Neural cell (in vitro differentiated cells): ENCODE measurements at regions not wholly inside any gene's neighbourhood (a gene's known extent, or its start where the extent isn't known, plus 50 kb on each side); places are given as distances from the start of the nearest gene placed in this dataset.

Source experiments
- H2AFZ ChIP-seq: fragments of 200-600, 300-800 bp; sonication (generic), shearing (Covaris generic); 2 replicates; pipeline ENCODE4 v1.6.0; 2014; ENCODE audit warnings: low read depth, mild to moderate bottlenecking, antibody characterized with exemption, low read length, moderate library complexity
- H3F3A ChIP-seq: fragments of 200-600 bp; shearing (Covaris generic); 2 replicates; pipeline ENCODE4 v1.6.1; 2016; ENCODE audit warnings: mild to moderate bottlenecking, moderate library complexity, mixed read lengths, antibody characterized with exemption, low read length; ENCODE audit not compliant: insufficient read depth, poor library complexity, severe bottlenecking
- H3K27ac ChIP-seq: fragments of 200-600, 300-800 bp; sonication (generic), shearing (Covaris generic); 2 replicates; pipeline ENCODE4 v1.5.1; 2014; ENCODE audit warnings: mild to moderate bottlenecking, low read length, moderate library complexity
- H3K27me3 ChIP-seq: fragments of 300-800, 200-600 bp; sonication (generic), shearing (Covaris generic); 2 replicates; pipeline ENCODE4 v1.6.0; 2014; ENCODE audit warnings: mild to moderate bottlenecking, low read depth, low read length, moderate library complexity; ENCODE audit not compliant: insufficient read depth
- H3K36me3 ChIP-seq: fragments of 300-800, 200-600 bp; sonication (generic), shearing (Covaris generic); 2 replicates; pipeline ENCODE4 v1.5.1; 2014; ENCODE audit warnings: mild to moderate bottlenecking, antibody characterized with exemption, low read length, moderate library complexity; ENCODE audit not compliant: insufficient read depth
- H3K4me2 ChIP-seq: fragments of 300-800, 200-600 bp; sonication (generic), shearing (Covaris generic); 2 replicates; pipeline ENCODE4 v1.6.0; 2014; ENCODE audit warnings: mild to moderate bottlenecking, low read length
- H3K4me3 ChIP-seq: fragments of 300-800, 200-600 bp; sonication (generic), shearing (Covaris generic); 2 replicates; pipeline ENCODE4 v1.5.1; 2014; ENCODE audit warnings: mild to moderate bottlenecking, low read length, moderate library complexity
- H3K79me2 ChIP-seq: fragments of 200-600 bp; shearing (Covaris generic); replicated peaks from 2 replicates; pipeline ENCODE4 v1.6.0; 2014; ENCODE audit warnings: mild to moderate bottlenecking, low read length, moderate library complexity; ENCODE audit not compliant: insufficient read depth
- H3K9ac ChIP-seq: fragments of 300-800, 200-600 bp; sonication (generic), shearing (Covaris generic); 2 replicates; pipeline ENCODE4 v1.6.1; 2016; ENCODE audit warnings: mild to moderate bottlenecking, low read length, mixed read lengths
- H3K9me2 ChIP-seq: fragments of 200-600 bp; shearing (Covaris generic); 2 replicates; pipeline ENCODE4 v1.6.1; 2016; ENCODE audit warnings: mild to moderate bottlenecking, low read length, mixed read lengths; ENCODE audit not compliant: insufficient read depth
- H3K9me3 ChIP-seq: fragments of 200-600, 300-800 bp; sonication (generic), shearing (Covaris generic); 2 replicates; pipeline ENCODE4 v1.6.1; 2016; ENCODE audit warnings: mild to moderate bottlenecking, mixed run types, low read length, moderate library complexity, mixed read lengths
- H4K20me1 ChIP-seq: fragments of 200-600 bp; shearing (Covaris generic); 2 replicates; pipeline ENCODE4 v1.6.1; 2016; ENCODE audit warnings: mild to moderate bottlenecking, mixed run types; ENCODE audit not compliant: insufficient read depth
- EP300 ChIP-seq: fragments of 450-650 bp; conservative IDR thresholded peaks from 2 replicates; pipeline ENCODE4 v1.6.1; 2014; ENCODE audit warnings: antibody characterized with exemption, mild to moderate bottlenecking, moderate library complexity; ENCODE audit not compliant: poor library complexity, severe bottlenecking
- EZH2 ChIP-seq: fragments of 200-600, 300-800 bp; shearing (Covaris generic), sonication (generic); IDR thresholded peaks from 2 replicates; pipeline ENCODE4 v1.6.1; 2014; ENCODE audit warnings: antibody characterized with exemption, low read length, borderline replicate concordance, mild to moderate bottlenecking; ENCODE audit not compliant: insufficient read depth, poor library complexity, severe bottlenecking
- MXI1 ChIP-seq: fragments of 450-650 bp; conservative IDR thresholded peaks from 2 replicates; pipeline ENCODE4 v1.6.1; 2014; ENCODE audit warnings: antibody characterized with exemption, mild to moderate bottlenecking; ENCODE audit not compliant: poor library complexity, severe bottlenecking
- POLR2AphosphoS5 ChIP-seq: IDR thresholded peaks from 2 replicates; pipeline ENCODE4 v1.6.1; 2012
- RAD21 ChIP-seq: fragments of 450-650 bp; conservative IDR thresholded peaks from 2 replicates; pipeline ENCODE4 v1.6.1; 2014; ENCODE audit warnings: antibody characterized with exemption, mild to moderate bottlenecking, moderate library complexity
- SMC3 ChIP-seq: fragments of 450-650 bp; conservative IDR thresholded peaks from 2 replicates; pipeline ENCODE4 v1.6.1; 2014; ENCODE audit warnings: antibody characterized with exemption, mild to moderate bottlenecking, moderate library complexity; ENCODE audit not compliant: poor library complexity
- TAF1 ChIP-seq: IDR thresholded peaks from 2 replicates; pipeline ENCODE4 v1.6.1; 2012; ENCODE audit warnings: low read depth
- TF ChIP-seq, protein P1 (sequence below): IDR thresholded peaks from 2 replicates; pipeline ENCODE4 v1.6.1; 2012; ENCODE audit warnings: borderline replicate concordance
- TF ChIP-seq, protein P2 (sequence below): fragments of 450-650 bp; IDR thresholded peaks from 2 replicates; pipeline ENCODE4 v1.5.1; 2014; ENCODE audit warnings: antibody characterized with exemption, mild to moderate bottlenecking, moderate library complexity; ENCODE audit not compliant: poor library complexity, severe bottlenecking

DNA sequence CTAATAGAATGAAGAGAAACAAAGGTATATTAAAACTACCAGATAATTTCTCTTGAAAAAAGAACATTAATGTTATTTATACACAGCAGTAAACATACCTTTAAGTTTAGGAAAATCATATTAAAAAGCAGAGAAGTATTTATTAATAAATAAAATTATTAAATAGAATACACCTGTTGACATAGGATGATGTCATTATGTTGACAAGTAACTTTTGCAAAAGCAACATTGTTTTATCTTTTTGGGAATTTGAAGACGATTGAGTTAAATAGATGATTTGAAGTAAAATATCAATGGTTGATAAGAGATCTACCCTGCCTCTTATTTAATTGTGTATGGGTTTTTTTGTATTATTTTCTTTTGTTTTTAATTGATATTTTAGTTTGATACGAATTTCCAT is 711.1 kb upstream of the NUDT12 start:
- Histone ChIP-seq H3F3A (no peaks in the 10 kb centered on the region), H3K9ac (no peak overlapping the region), H3K27ac (no peak overlapping the region), H2AFZ (no peak overlapping the region), H3K79me2 (no peaks in the 10 kb centered on the region), H3K27me3 (no peaks in the 10 kb centered on the region), H3K9me3 (no peaks in the 10 kb centered on the region), H3K36me3 (no peaks in the 10 kb centered on the region), H4K20me1 (no peaks in the 10 kb centered on the region), H3K4me3 (no peak overlapping the region), H3K9me2 (no peaks in the 10 kb centered on the region), H3K4me2 (no peak overlapping the region)
- TF ChIP-seq SMC3 (no peak), MXI1 (no peak), EP300 (no peak), POLR2AphosphoS5 (no peak), RAD21 (no peak), TAF1 (no peak), EZH2 (no peak)
- TF ChIP-seq, protein P1, sequence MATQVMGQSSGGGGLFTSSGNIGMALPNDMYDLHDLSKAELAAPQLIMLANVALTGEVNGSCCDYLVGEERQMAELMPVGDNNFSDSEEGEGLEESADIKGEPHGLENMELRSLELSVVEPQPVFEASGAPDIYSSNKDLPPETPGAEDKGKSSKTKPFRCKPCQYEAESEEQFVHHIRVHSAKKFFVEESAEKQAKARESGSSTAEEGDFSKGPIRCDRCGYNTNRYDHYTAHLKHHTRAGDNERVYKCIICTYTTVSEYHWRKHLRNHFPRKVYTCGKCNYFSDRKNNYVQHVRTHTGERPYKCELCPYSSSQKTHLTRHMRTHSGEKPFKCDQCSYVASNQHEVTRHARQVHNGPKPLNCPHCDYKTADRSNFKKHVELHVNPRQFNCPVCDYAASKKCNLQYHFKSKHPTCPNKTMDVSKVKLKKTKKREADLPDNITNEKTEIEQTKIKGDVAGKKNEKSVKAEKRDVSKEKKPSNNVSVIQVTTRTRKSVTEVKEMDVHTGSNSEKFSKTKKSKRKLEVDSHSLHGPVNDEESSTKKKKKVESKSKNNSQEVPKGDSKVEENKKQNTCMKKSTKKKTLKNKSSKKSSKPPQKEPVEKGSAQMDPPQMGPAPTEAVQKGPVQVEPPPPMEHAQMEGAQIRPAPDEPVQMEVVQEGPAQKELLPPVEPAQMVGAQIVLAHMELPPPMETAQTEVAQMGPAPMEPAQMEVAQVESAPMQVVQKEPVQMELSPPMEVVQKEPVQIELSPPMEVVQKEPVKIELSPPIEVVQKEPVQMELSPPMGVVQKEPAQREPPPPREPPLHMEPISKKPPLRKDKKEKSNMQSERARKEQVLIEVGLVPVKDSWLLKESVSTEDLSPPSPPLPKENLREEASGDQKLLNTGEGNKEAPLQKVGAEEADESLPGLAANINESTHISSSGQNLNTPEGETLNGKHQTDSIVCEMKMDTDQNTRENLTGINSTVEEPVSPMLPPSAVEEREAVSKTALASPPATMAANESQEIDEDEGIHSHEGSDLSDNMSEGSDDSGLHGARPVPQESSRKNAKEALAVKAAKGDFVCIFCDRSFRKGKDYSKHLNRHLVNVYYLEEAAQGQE: no peak
- TF ChIP-seq, protein P2, sequence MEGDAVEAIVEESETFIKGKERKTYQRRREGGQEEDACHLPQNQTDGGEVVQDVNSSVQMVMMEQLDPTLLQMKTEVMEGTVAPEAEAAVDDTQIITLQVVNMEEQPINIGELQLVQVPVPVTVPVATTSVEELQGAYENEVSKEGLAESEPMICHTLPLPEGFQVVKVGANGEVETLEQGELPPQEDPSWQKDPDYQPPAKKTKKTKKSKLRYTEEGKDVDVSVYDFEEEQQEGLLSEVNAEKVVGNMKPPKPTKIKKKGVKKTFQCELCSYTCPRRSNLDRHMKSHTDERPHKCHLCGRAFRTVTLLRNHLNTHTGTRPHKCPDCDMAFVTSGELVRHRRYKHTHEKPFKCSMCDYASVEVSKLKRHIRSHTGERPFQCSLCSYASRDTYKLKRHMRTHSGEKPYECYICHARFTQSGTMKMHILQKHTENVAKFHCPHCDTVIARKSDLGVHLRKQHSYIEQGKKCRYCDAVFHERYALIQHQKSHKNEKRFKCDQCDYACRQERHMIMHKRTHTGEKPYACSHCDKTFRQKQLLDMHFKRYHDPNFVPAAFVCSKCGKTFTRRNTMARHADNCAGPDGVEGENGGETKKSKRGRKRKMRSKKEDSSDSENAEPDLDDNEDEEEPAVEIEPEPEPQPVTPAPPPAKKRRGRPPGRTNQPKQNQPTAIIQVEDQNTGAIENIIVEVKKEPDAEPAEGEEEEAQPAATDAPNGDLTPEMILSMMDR: no peak

DNA sequence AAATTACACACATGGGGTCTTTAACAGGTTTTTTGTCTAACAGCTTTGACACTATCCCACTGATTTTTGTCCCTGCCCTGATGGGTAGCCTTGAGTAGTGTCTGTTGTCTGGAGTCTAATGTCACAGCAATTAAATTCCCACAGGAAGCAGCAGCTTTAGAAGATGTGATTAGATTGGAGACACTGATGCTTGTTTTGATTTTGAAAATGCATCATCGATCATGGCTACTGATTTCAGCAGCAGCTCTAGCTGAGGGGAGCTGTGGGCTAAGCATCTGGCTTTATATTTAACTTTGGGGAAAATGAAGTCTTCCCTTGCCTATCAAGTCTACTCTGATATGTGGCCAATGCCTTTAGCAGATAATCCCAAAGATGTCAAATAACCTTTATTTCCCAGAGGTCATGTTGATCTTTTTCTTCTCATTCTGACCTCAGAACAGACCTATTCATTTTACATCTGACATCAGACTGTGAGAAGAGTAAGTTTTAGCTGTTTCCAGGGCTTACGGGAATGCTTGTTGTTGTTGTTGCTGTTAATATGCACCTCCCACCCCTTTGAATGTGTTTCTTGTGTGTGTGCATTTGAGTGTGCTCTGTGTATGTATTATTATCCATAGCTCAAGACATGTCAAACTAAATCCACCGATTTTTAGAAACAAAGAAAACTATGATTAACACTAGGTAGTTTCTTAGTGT is 704.9 kb upstream of the NUDT12 start:
- Histone ChIP-seq H3K27me3 (no peaks in the 10 kb centered on the region), H3K9ac (no peak overlapping the region), H4K20me1 (no peaks in the 10 kb centered on the region), H3K27ac (no peak overlapping the region), H2AFZ (no peak overlapping the region), H3K9me3 (no peaks in the 10 kb centered on the region), H3K4me2 (no peak overlapping the region), H3F3A (no peaks in the 10 kb centered on the region), H3K4me3 (no peak overlapping the region), H3K36me3 (no peaks in the 10 kb centered on the region), H3K79me2 (no peaks in the 10 kb centered on the region), H3K9me2 (no peaks in the 10 kb centered on the region)
- TF ChIP-seq, protein P2: no peak
- TF ChIP-seq SMC3 (no peak), EZH2 (no peak), TAF1 (no peak), RAD21 (no peak), EP300 (no peak), MXI1 (no peak), POLR2AphosphoS5 (no peak)
- TF ChIP-seq, protein P1: no peak
